K562 (cell line): ENCODE measurements at regions not wholly inside any gene's neighbourhood (a gene's known extent, or its start where the extent isn't known, plus 50 kb on each side); places are given as distances from the start of the nearest gene placed in this dataset.

ENCODE experiments used
- ATAC-seq: fragments of 200-7000 bp; cut with Tn5 transposase; 3 replicates; pipeline ENCODE4 v1.9.1; 2020; ENCODE audit warnings: moderate library complexity
- BruUV-seq: library from RNA; stranded (reverse); fragments of 400-500 nt; replicated peaks from 2 replicates; lab custom pipeline; 2021; lab: Mats Ljungman, UMichigan
- CTCF ChIA-PET: fragments of 300-600 bp; formaldehyde crosslinking; extraction: SDS; loops from one replicate; lab custom pipeline; 2021; ENCODE audit warnings: low intra/inter-chr PET ratio; lab: Yijun Ruan, JAX
- POLR2A ChIA-PET: fragments of 300-600, 350-650 bp; sonication (Branson Sonifier 250); formaldehyde crosslinking; extraction: SDS; loops from one replicate; lab custom pipeline; 2021; ENCODE audit warnings: antibody characterized with exemption, inconsistent platforms; lab: Yijun Ruan, JAX
- DNase-seq, 4 experiments: peaks; one replicate each; pipeline versions ENCODE4 v3.0.0 to v3.0.0-alpha.2; 2011 to 2018; ENCODE audit warnings: low spot score in 3 of 4, mixed read lengths in 3 of 4; ENCODE audit errors: extremely low read depth in 1 of 4
- FAIRE-seq: peaks from 2 replicates; lab custom pipeline; 2011; peaks lifted over from hg19 to GRCh38; lab: Jason Lieb, UNC
- H2AFZ ChIP-seq: 2 replicates; pipeline ENCODE4 v1.6.0; 2011; ENCODE audit warnings: low read depth, low read length, control low read depth, inconsistent platforms
- H3K27ac ChIP-seq: fragments of 200-600 bp; 3 replicates; pipeline ENCODE4 v1.8.0; 2011; ENCODE audit warnings: low read depth, mild to moderate bottlenecking, control low read depth, inconsistent platforms, low read length, moderate library complexity, mixed read lengths; ENCODE audit errors: extremely low read depth
- H3K27me3 ChIP-seq, 2 experiments: fragments of 300-600 bp in 1 of 2; 2 replicates in 1 of 2; 3 replicates in 1 of 2; pipeline versions ENCODE4 v1.6.0 to v1.8.0; 2011; ENCODE audit warnings: inconsistent platforms in 2 of 2, low read length in 2 of 2, mild to moderate bottlenecking in 1 of 2, mixed read lengths in 1 of 2, moderate library complexity in 1 of 2; ENCODE audit not compliant: control insufficient read depth in 2 of 2, insufficient read depth in 2 of 2
- H3K36me3 ChIP-seq: fragments of 300-600 bp; 3 replicates; pipeline ENCODE4 v1.8.0; 2011; ENCODE audit warnings: mild to moderate bottlenecking, low read length, inconsistent platforms; ENCODE audit not compliant: control insufficient read depth, insufficient read depth
- H3K4me1 ChIP-seq, 2 experiments: fragments of 200-600 bp in 1 of 2; replicated peaks in 1 of 2; 2 replicates in 1 of 2; 3 replicates in 1 of 2; pipeline versions ENCODE4 v1.5.1 to v1.8.0; 2011; ENCODE audit warnings: inconsistent platforms in 2 of 2, low read length in 2 of 2, mild to moderate bottlenecking in 1 of 2, mixed read lengths in 1 of 2, moderate library complexity in 1 of 2; ENCODE audit not compliant: control insufficient read depth in 2 of 2, insufficient read depth in 2 of 2
- H3K4me2 ChIP-seq: 2 replicates; pipeline ENCODE4 v1.6.1; 2011; ENCODE audit warnings: low read length, control low read depth, inconsistent platforms, mixed read lengths; ENCODE audit not compliant: insufficient read depth
- H3K4me3 ChIP-seq: fragments of 200-600 bp; sonication (generic), shearing (Covaris generic); 2 replicates; pipeline ENCODE4 v1.5.1; 2016; ENCODE audit warnings: control low read depth, inconsistent platforms
- H3K79me2 ChIP-seq: fragments of 200-600 bp; 3 replicates; pipeline ENCODE4 v1.8.0; 2011; ENCODE audit warnings: low read length, inconsistent platforms; ENCODE audit not compliant: control insufficient read depth, insufficient read depth
- H3K9ac ChIP-seq, 2 experiments: 2 replicates each; pipeline versions ENCODE4 v1.6.0 to v1.6.1; 2011; ENCODE audit warnings: low read depth in 2 of 2, low read length in 2 of 2, control low read depth in 1 of 2, inconsistent platforms in 1 of 2, mild to moderate bottlenecking in 1 of 2, mixed read lengths in 1 of 2; ENCODE audit not compliant: insufficient read depth in 1 of 2
- H3K9me1 ChIP-seq: one replicate; pipeline ENCODE4 v1.6.0; 2011; ENCODE audit warnings: inconsistent platforms, mild to moderate bottlenecking, low read length, moderate library complexity; ENCODE audit not compliant: control insufficient read depth, insufficient read depth
- H3K9me3 ChIP-seq: replicated peaks from 2 replicates; pipeline ENCODE4 v1.5.1; 2011; ENCODE audit warnings: low read depth, low read length, inconsistent platforms; ENCODE audit not compliant: control insufficient read depth, insufficient read depth
- H4K20me1 ChIP-seq: replicated peaks from 2 replicates; pipeline ENCODE4 v1.6.1; 2011; ENCODE audit warnings: low read length, inconsistent platforms, mixed read lengths; ENCODE audit not compliant: control insufficient read depth, insufficient read depth
- CUX1 ChIP-seq: fragments of 200-800 bp; sonication (Bioruptor generic); IDR thresholded peaks from 2 replicates; pipeline ENCODE4 v1.6.1; 2016; ENCODE audit warnings: missing genetic modification characterization, missing compliant biosample characterization
- KDM5B ChIP-seq: fragments of 200-600 bp; sonication (generic); IDR thresholded peaks from 2 replicates; pipeline ENCODE4 v1.6.1; 2012; ENCODE audit warnings: low read depth, mild to moderate bottlenecking, moderate library complexity, low read length, control low read depth, inconsistent platforms; ENCODE audit not compliant: insufficient replicate concordance
- MLX ChIP-seq, 2 experiments: fragments of 450-650 bp in 1 of 2; sonication (generic) in 1 of 2; formaldehyde crosslinking; conservative IDR thresholded peaks; 2 replicates each; pipeline versions ENCODE4 v1.4.0 to v1.8.1; 2020 to 2022; ENCODE audit warnings: mild to moderate bottlenecking in 1 of 2, missing genetic modification reagents in 1 of 2
- SMARCA5 ChIP-seq: fragments of 450-650 bp; IDR thresholded peaks from 2 replicates; pipeline ENCODE4 v1.6.1; 2016
- ZEB2 ChIP-seq: fragments of 450-650 bp; IDR thresholded peaks from 2 replicates; pipeline ENCODE4 v1.6.1; 2016
- WGBS: fragments of 100-300 bp; shearing (Covaris generic); methylation state at CpG from one replicate; pipeline ENCODE4 v1.1.6; 2016; ENCODE audit warnings: low coverage, mixed read lengths; ENCODE audit not compliant: insufficient coverage; ENCODE audit errors: missing lambda C conversion rate; 5-methylcytosine and 5-hydroxymethylcytosine counted together
- in situ Hi-C: fragments of 300-500 bp; cut with MboI; formaldehyde crosslinking; loops from 4 replicates; pipeline ENCODE4 v1.15.0; 2018; ENCODE audit warnings: inconsistent platforms, mixed read lengths
- intact Hi-C: fragments of 100-400 bp; cut with micrococcal nuclease; formaldehyde crosslinking; loops from 2 replicates; pipeline ENCODE4 v1.14.2; 2022
- TF ChIP-seq, protein P1 (sequence below): IDR thresholded peaks from 2 replicates; pipeline ENCODE4 v1.6.1; 2011; ENCODE audit warnings: borderline replicate concordance, low read depth, mild to moderate bottlenecking, moderate library complexity, low read length; ENCODE audit not compliant: insufficient read depth, poor library complexity, severe bottlenecking
- TF ChIP-seq, protein P2 (sequence below): sonication (generic); formaldehyde crosslinking; IDR thresholded peaks from 2 replicates; pipeline ENCODE4 v1.4.0; 2020; ENCODE audit warnings: mild to moderate bottlenecking, missing genetic modification reagents

DNA sequence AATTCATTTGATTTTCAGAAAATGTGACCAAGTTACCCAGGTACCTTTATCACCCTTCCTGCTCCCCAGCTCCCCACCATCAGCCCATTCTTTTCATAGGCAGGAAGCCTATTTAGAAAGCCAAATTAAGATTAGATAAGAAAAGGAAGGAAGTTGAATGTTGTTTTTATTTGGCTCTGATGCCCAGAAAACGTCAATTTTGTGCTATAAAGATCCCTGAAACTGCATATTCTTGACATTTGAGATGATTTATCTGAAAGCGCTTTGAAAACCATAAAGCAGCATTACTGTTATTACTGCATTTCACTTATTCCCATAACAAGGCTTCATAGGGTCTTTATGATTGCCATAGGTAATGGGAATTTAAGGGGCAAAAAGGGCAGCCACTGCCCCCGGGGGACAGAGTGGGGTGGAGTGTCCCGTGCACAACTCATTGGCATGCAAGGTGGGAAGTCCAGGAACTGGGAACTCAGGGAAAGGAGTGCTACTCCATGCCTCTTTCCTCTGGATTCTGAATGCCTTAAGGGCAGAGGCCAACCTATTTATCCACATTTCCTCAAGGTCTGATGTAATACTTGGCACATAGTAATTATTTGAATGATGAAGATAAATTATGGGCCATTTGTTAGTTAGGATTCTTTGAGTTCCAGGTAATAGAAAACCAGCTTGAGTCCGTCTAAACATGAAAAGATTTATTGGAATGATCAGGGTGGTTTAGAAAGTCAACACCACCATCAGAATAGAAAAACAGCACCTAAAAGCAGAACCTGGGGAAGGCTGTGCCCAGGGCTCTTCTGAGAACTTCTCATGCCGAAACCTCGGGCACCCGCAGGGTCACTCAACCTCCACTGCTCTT, 100.6 kb upstream of the ELMO1 start:
- H4K20me1 ChIP-seq: no peaks in the 10 kb centered on the region
- no peak overlapping the region for H2AFZ ChIP-seq
- 1% methylated on average over 8 of the region's 8 CpGs for WGBS
- H3K4me3 ChIP-seq: no peak overlapping the region
- in situ Hi-C loops (no loop called here), intact Hi-C loops (no loop called here)
- DNase-seq (no peak), FAIRE-seq (no peak), ATAC-seq (no peak)
- no peaks in the 10 kb centered on the region for H3K9me3 ChIP-seq
- ChIA-PET POLR2A (interaction anchor here (0.6 kb wide), 1 partner anchor 8 kb away, joined by 3 read pairs; no protein-coding TSS in a partner anchor), CTCF (no interaction called here)
- H3K4me2 ChIP-seq: no peak overlapping the region
- H3K27ac ChIP-seq: no peak overlapping the region
- BruUV-seq: no TSS peak
- H3K4me1 ChIP-seq: no peaks in the 10 kb centered on the region
- no peak overlapping the region for H3K9ac ChIP-seq
- H3K27me3 ChIP-seq: peaks cover 5 to 12% of the 10 kb centered on the region in 2 experiments; a peak in 2 of 5 replicates
- H3K79me2 ChIP-seq: no peaks in the 10 kb centered on the region
- TF ChIP-seq KDM5B (no peak), ZEB2 (no peak), SMARCA5 (no peak), CUX1 (CRISPR knock-in tag) (no peak), MLX (CRISPR knock-in tag; conservative IDR thresholded peaks at IDR 0.05) (no peak)
- TF ChIP-seq, protein P1, sequence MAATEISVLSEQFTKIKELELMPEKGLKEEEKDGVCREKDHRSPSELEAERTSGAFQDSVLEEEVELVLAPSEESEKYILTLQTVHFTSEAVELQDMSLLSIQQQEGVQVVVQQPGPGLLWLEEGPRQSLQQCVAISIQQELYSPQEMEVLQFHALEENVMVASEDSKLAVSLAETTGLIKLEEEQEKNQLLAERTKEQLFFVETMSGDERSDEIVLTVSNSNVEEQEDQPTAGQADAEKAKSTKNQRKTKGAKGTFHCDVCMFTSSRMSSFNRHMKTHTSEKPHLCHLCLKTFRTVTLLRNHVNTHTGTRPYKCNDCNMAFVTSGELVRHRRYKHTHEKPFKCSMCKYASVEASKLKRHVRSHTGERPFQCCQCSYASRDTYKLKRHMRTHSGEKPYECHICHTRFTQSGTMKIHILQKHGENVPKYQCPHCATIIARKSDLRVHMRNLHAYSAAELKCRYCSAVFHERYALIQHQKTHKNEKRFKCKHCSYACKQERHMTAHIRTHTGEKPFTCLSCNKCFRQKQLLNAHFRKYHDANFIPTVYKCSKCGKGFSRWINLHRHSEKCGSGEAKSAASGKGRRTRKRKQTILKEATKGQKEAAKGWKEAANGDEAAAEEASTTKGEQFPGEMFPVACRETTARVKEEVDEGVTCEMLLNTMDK: no peak
- TF ChIP-seq, protein P2, sequence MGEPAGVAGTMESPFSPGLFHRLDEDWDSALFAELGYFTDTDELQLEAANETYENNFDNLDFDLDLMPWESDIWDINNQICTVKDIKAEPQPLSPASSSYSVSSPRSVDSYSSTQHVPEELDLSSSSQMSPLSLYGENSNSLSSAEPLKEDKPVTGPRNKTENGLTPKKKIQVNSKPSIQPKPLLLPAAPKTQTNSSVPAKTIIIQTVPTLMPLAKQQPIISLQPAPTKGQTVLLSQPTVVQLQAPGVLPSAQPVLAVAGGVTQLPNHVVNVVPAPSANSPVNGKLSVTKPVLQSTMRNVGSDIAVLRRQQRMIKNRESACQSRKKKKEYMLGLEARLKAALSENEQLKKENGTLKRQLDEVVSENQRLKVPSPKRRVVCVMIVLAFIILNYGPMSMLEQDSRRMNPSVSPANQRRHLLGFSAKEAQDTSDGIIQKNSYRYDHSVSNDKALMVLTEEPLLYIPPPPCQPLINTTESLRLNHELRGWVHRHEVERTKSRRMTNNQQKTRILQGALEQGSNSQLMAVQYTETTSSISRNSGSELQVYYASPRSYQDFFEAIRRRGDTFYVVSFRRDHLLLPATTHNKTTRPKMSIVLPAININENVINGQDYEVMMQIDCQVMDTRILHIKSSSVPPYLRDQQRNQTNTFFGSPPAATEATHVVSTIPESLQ (CRISPR knock-in tag): no peak
- H3K36me3 ChIP-seq: no peaks in the 10 kb centered on the region
- no peaks in the 10 kb centered on the region for H3K9me1 ChIP-seq
